C4-2B (cell line): ENCODE measurements at regions not wholly inside any gene's neighbourhood (a gene's known extent, or its start where the extent isn't known, plus 50 kb on each side); places are given as distances from the start of the nearest gene placed in this dataset.

Experiments
- ZFX ChIP-seq: fragments of 450-650 bp; IDR thresholded peaks from 2 replicates; pipeline ENCODE4 v1.6.1; 2017
- TF ChIP-seq, protein P1 (sequence below): fragments of 450-650 bp; conservative IDR thresholded peaks from 2 replicates; pipeline ENCODE4 v1.5.1; 2017; ENCODE audit warnings: mild to moderate bottlenecking

DNA sequence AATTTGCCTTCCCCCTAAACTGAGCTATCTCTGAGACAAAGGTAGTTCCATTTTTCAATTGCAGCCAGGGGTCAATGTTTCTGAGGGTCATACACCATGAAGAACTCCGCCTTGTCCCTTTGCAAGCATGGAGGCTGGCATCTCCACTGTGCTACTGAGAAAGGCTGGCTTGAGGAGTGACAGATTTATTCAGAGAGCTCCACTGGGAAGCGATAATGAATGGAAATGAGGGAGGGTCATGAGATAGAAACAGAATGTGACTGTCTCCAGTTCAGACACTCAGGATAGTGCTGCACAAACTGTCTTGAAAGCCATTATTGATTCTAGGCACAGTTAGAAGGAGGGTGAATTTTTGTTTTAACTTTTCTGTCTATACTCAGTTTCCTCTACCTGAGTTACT lies 197.5 kb downstream of the ZNF326 start:
- TF ChIP-seq, protein P1, sequence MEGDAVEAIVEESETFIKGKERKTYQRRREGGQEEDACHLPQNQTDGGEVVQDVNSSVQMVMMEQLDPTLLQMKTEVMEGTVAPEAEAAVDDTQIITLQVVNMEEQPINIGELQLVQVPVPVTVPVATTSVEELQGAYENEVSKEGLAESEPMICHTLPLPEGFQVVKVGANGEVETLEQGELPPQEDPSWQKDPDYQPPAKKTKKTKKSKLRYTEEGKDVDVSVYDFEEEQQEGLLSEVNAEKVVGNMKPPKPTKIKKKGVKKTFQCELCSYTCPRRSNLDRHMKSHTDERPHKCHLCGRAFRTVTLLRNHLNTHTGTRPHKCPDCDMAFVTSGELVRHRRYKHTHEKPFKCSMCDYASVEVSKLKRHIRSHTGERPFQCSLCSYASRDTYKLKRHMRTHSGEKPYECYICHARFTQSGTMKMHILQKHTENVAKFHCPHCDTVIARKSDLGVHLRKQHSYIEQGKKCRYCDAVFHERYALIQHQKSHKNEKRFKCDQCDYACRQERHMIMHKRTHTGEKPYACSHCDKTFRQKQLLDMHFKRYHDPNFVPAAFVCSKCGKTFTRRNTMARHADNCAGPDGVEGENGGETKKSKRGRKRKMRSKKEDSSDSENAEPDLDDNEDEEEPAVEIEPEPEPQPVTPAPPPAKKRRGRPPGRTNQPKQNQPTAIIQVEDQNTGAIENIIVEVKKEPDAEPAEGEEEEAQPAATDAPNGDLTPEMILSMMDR = no peak
- no peak for TF ChIP-seq ZFX
